ENCODE measurements at regions not wholly inside any gene's neighbourhood (a gene's known extent, or its start where the extent isn't known, plus 50 kb on each side); places are given as distances from the start of the nearest gene placed in this dataset.

DNA sequence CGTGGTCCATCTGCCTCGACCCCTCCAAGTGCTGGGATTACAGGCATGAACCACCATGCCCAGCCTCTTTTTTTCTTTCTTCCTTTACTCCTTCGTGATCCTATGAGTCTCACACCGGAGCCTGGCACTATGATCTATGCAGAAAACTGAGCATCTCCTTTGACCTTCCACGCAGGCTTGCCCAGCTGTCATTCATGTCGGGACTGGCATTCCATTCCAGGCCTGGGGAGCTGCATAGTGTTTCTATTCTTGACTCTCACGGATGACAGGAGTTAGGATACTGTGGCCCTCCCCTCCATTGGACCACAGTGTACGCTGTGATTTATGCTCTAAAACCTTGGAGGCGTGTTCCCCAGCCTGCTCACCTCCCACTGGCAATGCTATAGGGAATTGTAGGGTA, 611.8 kb downstream of the BRD1 start:
- TF ChIP-seq, protein P1, sequence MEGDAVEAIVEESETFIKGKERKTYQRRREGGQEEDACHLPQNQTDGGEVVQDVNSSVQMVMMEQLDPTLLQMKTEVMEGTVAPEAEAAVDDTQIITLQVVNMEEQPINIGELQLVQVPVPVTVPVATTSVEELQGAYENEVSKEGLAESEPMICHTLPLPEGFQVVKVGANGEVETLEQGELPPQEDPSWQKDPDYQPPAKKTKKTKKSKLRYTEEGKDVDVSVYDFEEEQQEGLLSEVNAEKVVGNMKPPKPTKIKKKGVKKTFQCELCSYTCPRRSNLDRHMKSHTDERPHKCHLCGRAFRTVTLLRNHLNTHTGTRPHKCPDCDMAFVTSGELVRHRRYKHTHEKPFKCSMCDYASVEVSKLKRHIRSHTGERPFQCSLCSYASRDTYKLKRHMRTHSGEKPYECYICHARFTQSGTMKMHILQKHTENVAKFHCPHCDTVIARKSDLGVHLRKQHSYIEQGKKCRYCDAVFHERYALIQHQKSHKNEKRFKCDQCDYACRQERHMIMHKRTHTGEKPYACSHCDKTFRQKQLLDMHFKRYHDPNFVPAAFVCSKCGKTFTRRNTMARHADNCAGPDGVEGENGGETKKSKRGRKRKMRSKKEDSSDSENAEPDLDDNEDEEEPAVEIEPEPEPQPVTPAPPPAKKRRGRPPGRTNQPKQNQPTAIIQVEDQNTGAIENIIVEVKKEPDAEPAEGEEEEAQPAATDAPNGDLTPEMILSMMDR (conservative IDR thresholded peaks at IDR 0.05; ENCODE audit: low read depth, low read length), result no peak
- TF ChIP-seq EZH2 (IDR thresholded peaks at IDR 0.05; ENCODE audit: low read length, unreplicated experiment) (no peak), EZH2phosphoT487 (IDR thresholded peaks at IDR 0.05; ENCODE audit: borderline replicate concordance, low read length) (no peak)

All from PC-3 (cell line).